HG02885 (cell line): ENCODE measurements at regions not wholly inside any gene's neighbourhood (a gene's known extent, or its start where the extent isn't known, plus 50 kb on each side); places are given as distances from the start of the nearest gene placed in this dataset.
A peak's percentile ranks its signal among the peaks of the same experiment; 100 is the strongest.

ENCODE experiments used
- ATAC-seq: cut with Tn5 transposase; IDR thresholded peaks from one replicate; pipeline ENCODE4 v1.9.1; 2021; ENCODE audit warnings: mild to moderate bottlenecking; ENCODE audit not compliant: unreplicated experiment, poor library complexity

GRCh38 chr1:187281085-187281484 lies 452.3 kb downstream of the PLA2G4A start:
- no peak for ATAC-seq

GRCh38 chr1:187283984-187284383 lies 455.2 kb downstream of the PLA2G4A start:
- ATAC-seq: no peak

GRCh38 chr1:187294421-187295201 lies 465.9 kb downstream of the PLA2G4A start:
- ATAC-seq: no peak

- no peak for ATAC-seq
Observed at GRCh38 chr1:187300081-187300480, 471.3 kb downstream of the PLA2G4A start.

DNA sequence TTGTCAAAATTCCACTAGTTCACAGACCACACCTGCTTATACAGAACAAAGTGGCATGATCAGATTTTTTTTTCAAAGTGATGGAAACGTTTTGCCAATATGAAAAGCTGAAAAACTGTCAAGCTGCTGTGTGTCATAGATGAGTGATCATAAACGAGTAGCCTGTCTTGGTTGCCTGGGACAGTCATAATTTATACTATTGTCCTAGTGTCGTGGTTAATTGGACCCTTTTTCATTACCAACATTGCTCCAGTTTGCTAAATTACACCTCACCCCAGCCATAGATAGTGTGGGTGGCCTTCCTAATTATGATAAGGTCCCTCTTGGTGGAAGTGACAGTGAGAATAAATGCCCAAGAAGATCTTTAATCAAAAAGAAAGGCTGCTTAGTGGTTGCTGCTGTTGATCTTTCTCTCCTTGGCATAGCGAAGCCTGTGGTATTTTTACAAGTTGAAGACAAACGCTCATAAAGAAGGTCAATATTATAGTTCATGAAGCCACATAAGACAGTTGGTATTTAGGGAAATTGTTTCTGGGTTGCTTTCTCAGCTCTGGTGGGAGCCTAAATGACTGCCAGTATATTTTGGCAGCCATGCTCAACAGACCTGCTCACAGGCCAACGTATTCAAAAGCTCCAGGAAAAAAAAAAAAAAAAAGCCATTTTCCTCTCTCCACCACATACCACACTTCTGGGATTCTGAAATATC lies 478.1 kb downstream of the PLA2G4A start:
- ATAC-seq: no peak

GRCh38 chr1:187310038-187310631 lies 481.4 kb downstream of the PLA2G4A start:
- ATAC-seq: no peak

GRCh38 chr1:187313115-187313514 lies 484.4 kb downstream of the PLA2G4A start:
- ATAC-seq: no peak

- ATAC-seq: no peak
Observed at GRCh38 chr1:187326557-187326956, 497.8 kb downstream of the PLA2G4A start.

GRCh38 chr1:187336441-187337168 lies 507.9 kb downstream of the PLA2G4A start:
- no peak for ATAC-seq

- no peak for ATAC-seq
Observed at GRCh38 chr1:187338762-187339412, 510.1 kb downstream of the PLA2G4A start.

- no peak for ATAC-seq
Observed at GRCh38 chr1:187342495-187342894, 513.7 kb downstream of the PLA2G4A start.

DNA sequence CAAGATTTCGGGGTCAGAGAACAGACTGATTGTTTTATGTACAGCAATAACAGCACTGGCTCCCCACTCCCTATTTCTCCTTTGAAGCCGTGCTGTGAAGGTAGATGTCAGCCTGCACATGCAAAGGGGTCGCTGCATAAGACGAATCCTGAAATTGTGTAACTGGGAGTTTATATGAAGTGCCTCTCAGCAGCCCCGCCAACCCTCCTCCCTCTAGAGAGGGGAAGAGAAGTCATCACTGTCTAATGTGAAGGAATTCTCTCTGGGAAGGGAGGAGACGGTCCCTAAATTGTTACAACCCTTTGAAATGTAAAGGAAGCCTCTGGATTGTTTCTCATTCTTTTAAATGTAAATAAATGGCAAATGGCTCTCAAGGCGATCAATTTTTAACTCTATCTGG lies 545.3 kb downstream of the PLA2G4A start:
- ATAC-seq: no peak

DNA sequence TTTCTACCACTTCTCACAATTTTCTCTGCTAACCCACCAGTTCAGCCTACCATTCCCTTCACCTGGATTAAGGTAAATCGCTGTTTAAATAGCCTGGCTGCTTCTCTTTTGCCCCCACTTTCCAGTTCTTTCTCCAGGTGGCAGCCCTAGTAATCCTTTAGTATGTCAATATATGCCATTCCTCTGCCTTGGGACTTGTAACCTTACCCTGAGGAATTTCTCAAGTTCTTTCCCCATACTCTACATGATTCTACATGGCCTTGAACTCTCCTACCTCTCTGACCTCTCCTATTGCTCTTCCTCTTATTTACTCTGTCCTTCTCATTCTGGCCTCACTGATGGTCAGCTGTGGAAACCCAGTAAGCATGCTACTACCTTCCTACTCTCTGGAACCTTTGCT lies 546.0 kb downstream of the PLA2G4A start:
- no peak for ATAC-seq

- ATAC-seq: no peak
Observed at GRCh38 chr1:187383366-187383765, 554.6 kb downstream of the PLA2G4A start.

- ATAC-seq: peak; percentile 71
Observed at GRCh38 chr1:187384504-187384903, 555.8 kb downstream of the PLA2G4A start.

GRCh38 chr1:187390215-187390818 lies 561.6 kb downstream of the PLA2G4A start:
- ATAC-seq: no peak

DNA sequence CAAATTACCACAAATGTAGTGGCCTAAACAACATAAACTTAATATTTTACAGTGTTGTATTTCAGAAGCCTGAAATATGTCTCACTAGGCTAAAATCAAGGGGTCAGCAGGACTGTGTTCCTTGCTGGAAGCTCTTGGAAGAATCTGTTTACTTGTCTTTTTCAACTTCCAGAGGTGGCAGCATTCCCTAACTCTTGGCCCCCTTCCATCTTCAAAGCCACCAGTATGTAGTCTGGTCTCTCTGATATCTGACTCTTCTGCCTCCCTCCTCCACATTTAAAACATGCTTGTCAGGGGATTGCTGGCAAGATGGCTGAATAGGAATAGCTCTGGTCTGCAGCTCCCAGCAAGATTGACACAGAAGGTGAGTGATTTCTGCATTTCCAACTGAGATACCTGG lies 567.5 kb downstream of the PLA2G4A start:
- ATAC-seq: no peak

DNA sequence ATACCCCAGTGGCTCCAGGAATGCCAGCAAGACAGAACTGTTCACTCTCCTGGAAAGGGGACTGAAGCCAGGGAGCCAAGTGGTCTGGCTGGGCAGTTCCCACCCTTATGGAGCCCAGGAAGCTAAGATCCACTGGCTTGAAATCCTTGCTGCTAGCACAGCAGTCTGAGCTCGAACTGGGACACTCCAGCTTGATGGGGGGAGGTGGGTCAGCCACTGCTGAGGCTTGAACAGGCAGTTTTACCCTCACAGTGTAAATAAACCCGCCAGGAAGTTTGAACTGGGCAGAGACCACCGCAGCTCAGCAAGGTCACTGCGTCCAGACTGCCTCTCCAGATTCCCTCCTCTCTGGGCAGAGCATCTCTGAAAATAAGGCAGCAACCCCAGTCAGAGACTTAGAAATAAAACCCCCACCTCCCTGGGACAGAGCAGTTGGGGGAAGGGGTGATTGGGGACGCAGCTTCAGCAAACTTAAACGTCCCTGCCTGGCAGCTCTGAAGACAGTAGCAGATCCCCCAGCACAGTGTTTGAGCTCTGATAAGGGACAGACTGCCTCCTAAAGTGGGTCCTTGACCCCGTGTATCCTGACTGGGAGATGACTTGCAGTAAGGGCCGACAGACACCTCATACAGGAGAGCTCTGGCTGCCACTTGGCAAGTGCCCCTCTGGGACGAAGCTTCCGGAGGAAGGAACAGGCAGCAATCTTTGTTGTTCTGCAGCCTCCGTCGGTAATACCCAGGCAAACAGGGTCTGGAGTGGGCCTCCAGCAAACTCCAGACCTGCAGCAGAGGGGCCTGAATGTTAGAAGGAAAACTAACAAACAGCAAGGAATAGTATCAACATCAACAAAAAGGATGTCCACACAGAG lies 568.4 kb downstream of the PLA2G4A start:
- no peak for ATAC-seq
